Suprapubic skin (tissue), 3 donors: ENCODE measurements at regions not wholly inside any gene's neighbourhood (a gene's known extent, or its start where the extent isn't known, plus 50 kb on each side); places are given as distances from the start of the nearest gene placed in this dataset.
"Not testable (repeated sequence)": the region's sequence is repeated elsewhere in the genome, so short reads cannot be mapped to it uniquely, and the experiment has no call there.

Experiments used
- EP300 ChIP-seq: sonication (generic); formaldehyde crosslinking; IDR thresholded peaks from one replicate; pipeline ENCODE4 v1.6.1; 2017; ENCODE audit warnings: antibody characterized with exemption
- POLR2A ChIP-seq, 2 donors: fragments of 450-650 bp; IDR thresholded peaks; one replicate each; pipeline ENCODE4 v1.6.1; 2017; ENCODE audit warnings: antibody characterized with exemption in 2 of 2, mild to moderate bottlenecking in 2 of 2, moderate library complexity in 2 of 2
- TF ChIP-seq, protein P1 (sequence below), 2 donors: fragments of 200-600 bp in 1 of 2; fragments of 450-650 bp in 1 of 2; sonication (generic) in 1 of 2; IDR thresholded peaks; one replicate each; pipeline ENCODE4 v1.5.1; 2016 to 2019; ENCODE audit warnings: antibody characterized with exemption in 2 of 2, mild to moderate bottlenecking in 1 of 2, moderate library complexity in 1 of 2

DNA sequence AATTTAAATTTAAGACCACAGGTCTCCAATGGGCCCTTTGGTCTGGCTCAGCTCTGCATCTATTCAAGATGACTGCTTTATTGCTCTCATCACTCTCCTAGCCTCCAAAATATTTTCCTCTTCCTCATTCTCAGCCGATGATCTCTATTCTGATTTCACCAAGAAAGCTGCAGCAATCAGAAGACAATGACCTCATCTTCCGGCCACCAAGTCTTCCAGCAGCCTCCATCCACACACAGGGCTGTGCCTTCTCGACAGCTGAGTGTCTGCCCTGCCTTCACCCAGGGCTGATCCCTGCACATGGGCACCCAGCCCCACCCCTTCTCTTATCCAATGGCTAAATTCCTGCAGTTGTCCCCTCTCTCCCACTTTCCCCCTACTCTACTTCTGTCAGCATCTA lies 167.1 kb upstream of the NBPF12 start:
- TF ChIP-seq, protein P1, sequence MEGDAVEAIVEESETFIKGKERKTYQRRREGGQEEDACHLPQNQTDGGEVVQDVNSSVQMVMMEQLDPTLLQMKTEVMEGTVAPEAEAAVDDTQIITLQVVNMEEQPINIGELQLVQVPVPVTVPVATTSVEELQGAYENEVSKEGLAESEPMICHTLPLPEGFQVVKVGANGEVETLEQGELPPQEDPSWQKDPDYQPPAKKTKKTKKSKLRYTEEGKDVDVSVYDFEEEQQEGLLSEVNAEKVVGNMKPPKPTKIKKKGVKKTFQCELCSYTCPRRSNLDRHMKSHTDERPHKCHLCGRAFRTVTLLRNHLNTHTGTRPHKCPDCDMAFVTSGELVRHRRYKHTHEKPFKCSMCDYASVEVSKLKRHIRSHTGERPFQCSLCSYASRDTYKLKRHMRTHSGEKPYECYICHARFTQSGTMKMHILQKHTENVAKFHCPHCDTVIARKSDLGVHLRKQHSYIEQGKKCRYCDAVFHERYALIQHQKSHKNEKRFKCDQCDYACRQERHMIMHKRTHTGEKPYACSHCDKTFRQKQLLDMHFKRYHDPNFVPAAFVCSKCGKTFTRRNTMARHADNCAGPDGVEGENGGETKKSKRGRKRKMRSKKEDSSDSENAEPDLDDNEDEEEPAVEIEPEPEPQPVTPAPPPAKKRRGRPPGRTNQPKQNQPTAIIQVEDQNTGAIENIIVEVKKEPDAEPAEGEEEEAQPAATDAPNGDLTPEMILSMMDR (IDR thresholded peaks at IDR 0.05): not testable (repeated sequence)
- not testable (repeated sequence) for TF ChIP-seq POLR2A (IDR thresholded peaks at IDR 0.05); EP300
